A549 (cell line): ENCODE measurements at regions not wholly inside any gene's neighbourhood (a gene's known extent, or its start where the extent isn't known, plus 50 kb on each side); places are given as distances from the start of the nearest gene placed in this dataset.

ENCODE experiments used
- ATAC-seq, 2 experiments: fragments of 200-7000 bp in 1 of 2; fragments of >200 bp in 1 of 2; cut with Nextera tagmentation in 1 of 2; cut with Tn5 transposase in 1 of 2; 3 replicates each; pipeline versions ENCODE4 v1.8.0 to v1.9.1; 2018 to 2020; ENCODE audit warnings: mild to moderate bottlenecking in 1 of 2, moderate library complexity in 1 of 2
- CTCF ChIA-PET: fragments of 300-600 bp; sonication (Branson Sonifier 250); formaldehyde crosslinking; extraction: SDS; loops from one replicate; lab custom pipeline; 2021; ENCODE audit warnings: antibody characterized with exemption, inconsistent platforms; lab: Yijun Ruan, JAX
- POLR2A ChIA-PET: fragments of 350-600 bp; formaldehyde crosslinking; extraction: SDS; loops from one replicate; lab custom pipeline; 2021; ENCODE audit warnings: antibody characterized with exemption, inconsistent platforms; lab: Yijun Ruan, JAX
- DNase-seq, 2 experiments: peaks; one replicate each; pipeline versions ENCODE4 v3.0.0 to v3.0.0-alpha.2; 2011 to 2016; ENCODE audit warnings: low read depth in 1 of 2, low spot score in 1 of 2
- FAIRE-seq: peaks from 2 replicates; lab custom pipeline; 2011; peaks lifted over from hg19 to GRCh38; lab: Jason Lieb, UNC
- H3K27ac ChIP-seq, 2 experiments: fragments of >200 bp; sonication (Bioruptor Twin); formaldehyde crosslinking; 3 replicates each; pipeline ENCODE4 v1.5.1; 2016 to 2017
- H3K4me1 ChIP-seq: fragments of >200 bp; sonication (Bioruptor Twin); formaldehyde crosslinking; 3 replicates; pipeline ENCODE4 v1.6.1; 2016
- H3K4me2 ChIP-seq: fragments of >200 bp; sonication (Bioruptor Twin); formaldehyde crosslinking; 3 replicates; pipeline ENCODE4 v1.6.1; 2016
- H3K4me3 ChIP-seq: fragments of >200 bp; sonication (Bioruptor Twin); formaldehyde crosslinking; 3 replicates; pipeline ENCODE4 v1.5.1; 2016
- H3K9me3 ChIP-seq: fragments of >200 bp; sonication (Bioruptor Twin); formaldehyde crosslinking; 3 replicates; pipeline ENCODE4 v1.6.1; 2016
- CBX2 ChIP-seq: fragments of 200-600 bp; sonication (generic); IDR thresholded peaks from 2 replicates; pipeline ENCODE4 v1.6.1; 2016; ENCODE audit warnings: low read depth, mild to moderate bottlenecking, borderline replicate concordance
- CBX8 ChIP-seq: fragments of 200-600 bp; sonication (generic); IDR thresholded peaks from 2 replicates; pipeline ENCODE4 v1.6.1; 2016
- CEBPB ChIP-seq, 2 experiments: fragments of >200 bp in 1 of 2; sonication (Bioruptor Twin) in 1 of 2; formaldehyde crosslinking in 1 of 2; IDR thresholded peaks; 2 replicates each; pipeline ENCODE4 v1.6.1; 2012 to 2016
- CHD2 ChIP-seq: fragments of 150-350 bp; IDR thresholded peaks from 2 replicates; pipeline ENCODE4 v1.6.1; 2014; ENCODE audit warnings: low read length; ENCODE audit not compliant: partially characterized antibody
- CHD4 ChIP-seq: fragments of 200-600 bp; sonication (generic); IDR thresholded peaks from 2 replicates; pipeline ENCODE4 v1.6.1; 2016; ENCODE audit warnings: antibody characterized with exemption, mild to moderate bottlenecking, borderline replicate concordance
- CTCF ChIP-seq: fragments of >200 bp; sonication (Bioruptor Twin); formaldehyde crosslinking; IDR thresholded peaks from 3 replicates; pipeline ENCODE4 v1.5.1; 2016
- EHF ChIP-seq: fragments of 250-450 bp; sonication (Bioruptor Pico); IDR thresholded peaks from 2 replicates; pipeline ENCODE4 v1.5.0; 2020; ENCODE audit warnings: mild to moderate bottlenecking
- EHMT2 ChIP-seq: fragments of 200-600 bp; sonication (generic); IDR thresholded peaks from 2 replicates; pipeline ENCODE4 v1.6.1; 2016; ENCODE audit warnings: antibody characterized with exemption, low read depth, mild to moderate bottlenecking, moderate library complexity
- EP300 ChIP-seq, 2 experiments: fragments of >200 bp; sonication (Bioruptor Twin); formaldehyde crosslinking; IDR thresholded peaks; 2 replicates in 1 of 2; 3 replicates in 1 of 2; pipeline ENCODE4 v1.6.1; 2016 to 2017
- FOSB ChIP-seq: fragments of 250-450 bp; sonication (Bioruptor Pico); IDR thresholded peaks from 2 replicates; pipeline ENCODE4 v1.5.0; 2020; ENCODE audit warnings: mild to moderate bottlenecking, moderate library complexity
- FOSL2 ChIP-seq, 2 experiments: fragments of 450-650 bp in 1 of 2; fragments of >200 bp in 1 of 2; sonication (Bioruptor Twin) in 1 of 2; formaldehyde crosslinking; IDR thresholded peaks; 2 replicates each; pipeline versions ENCODE4 v1.5.0 to v1.6.1; 2016 to 2020; ENCODE audit warnings: mild to moderate bottlenecking in 1 of 2, moderate library complexity in 1 of 2
- GATA3 ChIP-seq: IDR thresholded peaks from 2 replicates; pipeline ENCODE4 v1.6.1; 2012; ENCODE audit warnings: borderline replicate concordance
- HDAC2 ChIP-seq: fragments of 200-600 bp; sonication (generic); IDR thresholded peaks from 2 replicates; pipeline ENCODE4 v1.6.1; 2016
- HOXA7 ChIP-seq: fragments of 250-450 bp; sonication (Bioruptor Pico); IDR thresholded peaks from 2 replicates; pipeline ENCODE4 v1.5.0; 2020; ENCODE audit warnings: mild to moderate bottlenecking, moderate library complexity
- HOXB13 ChIP-seq: fragments of 250-450 bp; sonication (Bioruptor Pico); IDR thresholded peaks from 2 replicates; pipeline ENCODE4 v1.5.0; 2020; ENCODE audit warnings: low read depth, mild to moderate bottlenecking, moderate library complexity
- JUN ChIP-seq, 2 experiments: fragments of >200 bp; sonication (Bioruptor Twin); formaldehyde crosslinking; IDR thresholded peaks; 2 replicates in 1 of 2; 3 replicates in 1 of 2; pipeline ENCODE4 v1.6.1; 2016 to 2017
- JUNB ChIP-seq: fragments of >200 bp; sonication (Bioruptor Twin); formaldehyde crosslinking; IDR thresholded peaks from 2 replicates; pipeline ENCODE4 v1.6.1; 2016
- KDM1A ChIP-seq: fragments of 200-600 bp; sonication (generic); IDR thresholded peaks from 2 replicates; pipeline ENCODE4 v1.6.1; 2016; ENCODE audit warnings: low read depth, mild to moderate bottlenecking
- KDM5A ChIP-seq: fragments of 200-600 bp; sonication (generic); IDR thresholded peaks from 2 replicates; pipeline ENCODE4 v1.6.1; 2016; ENCODE audit warnings: antibody characterized with exemption, mild to moderate bottlenecking
- MAX ChIP-seq: IDR thresholded peaks from 2 replicates; pipeline ENCODE4 v1.6.1; 2012
- MYC ChIP-seq: IDR thresholded peaks from 2 replicates; pipeline ENCODE4 v1.6.1; 2012; ENCODE audit warnings: mild to moderate bottlenecking, inconsistent platforms, low read length, improper control_type of control experiment, borderline replicate concordance
- NPAS2 ChIP-seq: fragments of 250-450 bp; sonication (Bioruptor Pico); IDR thresholded peaks from 2 replicates; pipeline ENCODE4 v1.8.0; 2022; ENCODE audit warnings: mild to moderate bottlenecking, moderate library complexity, borderline replicate concordance
- NR3C1 ChIP-seq: fragments of >200 bp; sonication (Bioruptor Twin); formaldehyde crosslinking; IDR thresholded peaks from 3 replicates; pipeline ENCODE4 v1.6.1; 2017
- POLR2A ChIP-seq: IDR thresholded peaks from 2 replicates; pipeline ENCODE4 v1.6.1; 2012; ENCODE audit warnings: mild to moderate bottlenecking, low read length
- RAD21 ChIP-seq, 2 experiments: fragments of >200 bp in 1 of 2; sonication (Bioruptor Twin) in 1 of 2; formaldehyde crosslinking in 1 of 2; IDR thresholded peaks in 1 of 2; conservative IDR thresholded peaks in 1 of 2; 2 replicates in 1 of 2; 3 replicates in 1 of 2; pipeline ENCODE4 v1.6.1; 2012 to 2018; ENCODE audit warnings: inconsistent platforms in 1 of 2
- RARB ChIP-seq: fragments of 250-450 bp; sonication (Bioruptor Pico); IDR thresholded peaks from 2 replicates; pipeline ENCODE4 v1.8.0; 2021; ENCODE audit warnings: mild to moderate bottlenecking, moderate library complexity
- RFX5 ChIP-seq: fragments of 450-650 bp; IDR thresholded peaks from 2 replicates; pipeline ENCODE4 v1.7.1; 2014; ENCODE audit warnings: antibody characterized with exemption, mild to moderate bottlenecking, moderate library complexity
- RNF2 ChIP-seq: fragments of 200-600 bp; sonication (generic); IDR thresholded peaks from 2 replicates; pipeline ENCODE4 v1.6.1; 2016; ENCODE audit warnings: low read depth, mild to moderate bottlenecking, antibody characterized with exemption, moderate library complexity, borderline replicate concordance
- SMC3 ChIP-seq: fragments of >200 bp; sonication (Bioruptor Twin); formaldehyde crosslinking; IDR thresholded peaks from 3 replicates; pipeline ENCODE4 v1.6.1; 2018; ENCODE audit warnings: inconsistent platforms
- TFCP2L1 ChIP-seq: fragments of 250-450 bp; sonication (Bioruptor Pico); IDR thresholded peaks from 2 replicates; pipeline ENCODE4 v1.5.0; 2021; ENCODE audit warnings: mild to moderate bottlenecking
- TP53 ChIP-seq: fragments of 250-450 bp; sonication (Bioruptor Pico); IDR thresholded peaks from 2 replicates; pipeline ENCODE4 v1.5.0; 2021; ENCODE audit warnings: mild to moderate bottlenecking, moderate library complexity
- USF2 ChIP-seq: fragments of 450-650 bp; IDR thresholded peaks from 2 replicates; pipeline ENCODE4 v1.6.1; 2014; ENCODE audit warnings: antibody characterized with exemption
- ZC3H11A ChIP-seq: fragments of 450-650 bp; IDR thresholded peaks from 2 replicates; pipeline ENCODE4 v1.6.1; 2014; ENCODE audit warnings: antibody characterized with exemption, mild to moderate bottlenecking
- ZFP36 ChIP-seq: fragments of 450-650 bp; IDR thresholded peaks from 2 replicates; pipeline ENCODE4 v1.6.1; 2014; ENCODE audit warnings: borderline replicate concordance; ENCODE audit not compliant: partially characterized antibody
- ZNF302 ChIP-seq: fragments of 250-450 bp; sonication (Bioruptor Pico); IDR thresholded peaks from 2 replicates; pipeline ENCODE4 v1.9.0; 2021; ENCODE audit warnings: inconsistent platforms, mild to moderate bottlenecking, moderate library complexity
- WGBS: methylation state at CpG from one replicate; pipeline ENCODE4 v1.1.6; 2017; ENCODE audit errors: missing lambda C conversion rate; 5-methylcytosine and 5-hydroxymethylcytosine counted together
- TF ChIP-seq, protein P1 (sequence below): IDR thresholded peaks from 2 replicates; pipeline ENCODE4 v1.6.1; 2012; ENCODE audit warnings: low read depth, borderline replicate concordance
- TF ChIP-seq, protein P2 (sequence below): fragments of >200 bp; sonication (Bioruptor Twin); formaldehyde crosslinking; IDR thresholded peaks from 3 replicates; pipeline ENCODE4 v1.6.1; 2016
- TF ChIP-seq, protein P3 (sequence below): fragments of >200 bp; sonication (Bioruptor Twin); formaldehyde crosslinking; IDR thresholded peaks from 2 replicates; pipeline ENCODE4 v1.6.1; 2016

DNA sequence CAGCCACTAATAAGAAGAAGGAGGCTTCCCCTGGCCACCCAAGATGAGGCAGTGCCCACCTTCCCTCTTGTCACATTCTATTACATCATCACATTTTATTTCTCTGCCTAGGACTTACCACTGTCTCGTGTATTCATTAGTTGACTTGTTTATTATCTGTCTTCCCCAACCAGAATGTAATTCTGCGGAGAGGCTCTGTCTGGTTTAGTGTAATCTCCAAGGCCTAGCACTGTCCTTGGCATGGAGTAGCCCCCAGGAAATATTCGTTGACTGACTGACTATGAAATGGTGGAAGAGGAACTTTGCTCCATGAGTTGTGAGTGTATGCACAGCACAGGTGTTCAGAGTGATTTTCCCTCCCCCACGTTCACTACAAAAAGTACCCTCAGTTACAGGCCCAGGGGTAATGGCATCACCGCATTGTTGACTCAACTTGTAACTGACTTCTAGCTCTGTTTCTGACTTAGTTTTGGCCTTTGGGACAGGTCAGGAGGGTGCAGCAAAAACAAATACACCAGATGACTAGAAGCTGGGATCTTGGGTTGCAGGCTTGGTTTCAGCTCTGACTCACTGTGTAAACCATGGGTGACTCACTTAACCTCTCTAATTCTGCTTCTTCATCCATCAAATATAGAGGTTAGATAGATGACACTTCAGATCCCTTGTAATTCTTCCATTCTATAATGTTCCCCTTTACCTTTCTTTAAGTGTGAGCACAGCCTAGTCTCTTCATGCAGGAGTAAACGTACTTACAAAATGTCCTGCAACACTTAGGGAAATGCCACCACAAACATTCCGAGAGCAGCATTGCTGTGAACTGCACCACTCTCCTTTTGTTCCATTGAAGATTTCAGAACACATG is 229.7 kb downstream of the KCNRG start:
- Histone ChIP-seq H3K9me3 (peaks cover 11% of the 10 kb centered on the region; the same call in 2 of the 3 replicates), H3K4me1 (peaks cover 32% of the 10 kb centered on the region), H3K4me3 (no peak overlapping the region), H3K4me2 (peak overlapping the region; percentile 70), H3K27ac (peak overlapping the region; percentile 75 to 77)
- peak; percentile 99 to 100 for ATAC-seq
- DNase-seq: peak; percentile 48 to 90
- no peak for FAIRE-seq
- ChIA-PET CTCF (no interaction called here), POLR2A (interaction anchor here (0.6 kb wide), 1 partner anchor 119 kb away, joined by 3 read pairs; no protein-coding TSS in a partner anchor)
- WGBS: 9% methylated on average over 7 of the region's 7 CpGs
- no peak for TF ChIP-seq ZNF302
- no peak for TF ChIP-seq RFX5
- TF ChIP-seq POLR2A: no peak
- TF ChIP-seq JUN (IDR thresholded peaks at IDR 0.05): peak; percentile 85 to 90; a peak in 4 of 5 replicates
- no peak for TF ChIP-seq TP53 (CRISPR knock-in tag)
- TF ChIP-seq RNF2: no peak
- peak; percentile 30; the same call in 1 of the 3 replicates for TF ChIP-seq SMC3
- TF ChIP-seq, protein P1, sequence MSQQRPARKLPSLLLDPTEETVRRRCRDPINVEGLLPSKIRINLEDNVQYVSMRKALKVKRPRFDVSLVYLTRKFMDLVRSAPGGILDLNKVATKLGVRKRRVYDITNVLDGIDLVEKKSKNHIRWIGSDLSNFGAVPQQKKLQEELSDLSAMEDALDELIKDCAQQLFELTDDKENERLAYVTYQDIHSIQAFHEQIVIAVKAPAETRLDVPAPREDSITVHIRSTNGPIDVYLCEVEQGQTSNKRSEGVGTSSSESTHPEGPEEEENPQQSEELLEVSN: no peak
- peak; percentile 67; the same call in 1 of the 2 replicates for TF ChIP-seq MAX
- TF ChIP-seq ZFP36: no peak
- peak; percentile 89 for TF ChIP-seq GATA3
- TF ChIP-seq CTCF: no peak
- peak; percentile 98 for TF ChIP-seq FOSL2 (IDR thresholded peaks at IDR 0.05)
- peak; percentile 99 for TF ChIP-seq FOSL2 (CRISPR knock-in tag; IDR thresholded peaks at IDR 0.05)
- no peak for TF ChIP-seq NPAS2
- TF ChIP-seq CBX8: no peak
- no peak for TF ChIP-seq HOXA7 (CRISPR knock-in tag)
- TF ChIP-seq HDAC2: no peak
- no peak for TF ChIP-seq KDM5A
- TF ChIP-seq MYC: no peak
- TF ChIP-seq EHF (CRISPR knock-in tag): no peak
- no peak for TF ChIP-seq CHD4
- peak; percentile 26 to 73; a peak in 3 of 4 replicates for TF ChIP-seq CEBPB (IDR thresholded peaks at IDR 0.05)
- peak; percentile 43 to 64; a peak in 2 of 5 replicates for TF ChIP-seq EP300 (IDR thresholded peaks at IDR 0.05)
- no peak for TF ChIP-seq NR3C1
- no peak for TF ChIP-seq RARB
- no peak for TF ChIP-seq HOXB13 (CRISPR knock-in tag)
- no peak for TF ChIP-seq CBX2
- no peak for TF ChIP-seq ZC3H11A
- no peak for TF ChIP-seq USF2
- TF ChIP-seq CHD2: no peak
- TF ChIP-seq KDM1A: no peak
- TF ChIP-seq, protein P2, sequence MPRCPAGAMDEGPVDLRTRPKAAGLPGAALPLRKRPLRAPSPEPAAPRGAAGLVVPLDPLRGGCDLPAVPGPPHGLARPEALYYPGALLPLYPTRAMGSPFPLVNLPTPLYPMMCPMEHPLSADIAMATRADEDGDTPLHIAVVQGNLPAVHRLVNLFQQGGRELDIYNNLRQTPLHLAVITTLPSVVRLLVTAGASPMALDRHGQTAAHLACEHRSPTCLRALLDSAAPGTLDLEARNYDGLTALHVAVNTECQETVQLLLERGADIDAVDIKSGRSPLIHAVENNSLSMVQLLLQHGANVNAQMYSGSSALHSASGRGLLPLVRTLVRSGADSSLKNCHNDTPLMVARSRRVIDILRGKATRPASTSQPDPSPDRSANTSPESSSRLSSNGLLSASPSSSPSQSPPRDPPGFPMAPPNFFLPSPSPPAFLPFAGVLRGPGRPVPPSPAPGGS: peak; percentile 36; the same call in 1 of the 3 replicates
- peak; percentile 21 to 47; a peak in 4 of 5 replicates for TF ChIP-seq RAD21 (conservative IDR thresholded peaks at IDR 0.05 in 1 of 2, IDR thresholded peaks at IDR 0.05 in 1 of 2)
- TF ChIP-seq TFCP2L1 (CRISPR knock-in tag): no peak
- TF ChIP-seq FOSB (CRISPR knock-in tag): no peak
- TF ChIP-seq EHMT2: no peak
- TF ChIP-seq, protein P3, sequence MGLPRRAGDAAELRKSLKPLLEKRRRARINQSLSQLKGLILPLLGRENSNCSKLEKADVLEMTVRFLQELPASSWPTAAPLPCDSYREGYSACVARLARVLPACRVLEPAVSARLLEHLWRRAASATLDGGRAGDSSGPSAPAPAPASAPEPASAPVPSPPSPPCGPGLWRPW: 0 out of 2 replicates have a peak, but pooled peaks have one; percentile 19
- TF ChIP-seq JUNB: peak; percentile 98
